Common myeloid progenitor, CD34-positive (primary cell): ENCODE measurements at regions not wholly inside any gene's neighbourhood (a gene's known extent, or its start where the extent isn't known, plus 50 kb on each side); places are given as distances from the start of the nearest gene placed in this dataset.

Experiments
- CTCF ChIA-PET: fragments of 350-600 bp; sonication (Branson Sonifier 250); formaldehyde crosslinking; loops from one replicate; lab custom pipeline; 2021; ENCODE audit warnings: antibody characterized with exemption; lab: Charles Lee
- POLR2A ChIA-PET: fragments of 350-600 bp; sonication (Branson Sonifier 250); formaldehyde crosslinking; loops from one replicate; lab custom pipeline; 2021; ENCODE audit warnings: antibody characterized with exemption; lab: Charles Lee
- DNase-seq, 3 donors: peaks; one replicate each; pipeline versions ENCODE4 v3.0.0 to v3.0.0-alpha.2; 2013
- H3K27ac ChIP-seq, 2 experiments: 1 replicate in 1 of 2; 2 replicates in 1 of 2; pipeline ENCODE4 v1.7.0; 2013; ENCODE audit warnings: inconsistent platforms in 2 of 2, low read length in 2 of 2, mild to moderate bottlenecking in 2 of 2, low read depth in 1 of 2, moderate library complexity in 1 of 2; ENCODE audit not compliant: severe bottlenecking in 2 of 2, insufficient read depth in 1 of 2, poor library complexity in 1 of 2
- H3K27me3 ChIP-seq, 5 experiments: replicated peaks in 2 of 5; 1 replicate in 3 of 5; 2 replicates in 2 of 5; pipeline versions ENCODE4 v1.6.1 to v1.7.0; 2013; ENCODE audit warnings: low read length in 4 of 5, mild to moderate bottlenecking in 2 of 5, moderate library complexity in 2 of 5, inconsistent platforms in 1 of 5; ENCODE audit not compliant: insufficient read depth in 5 of 5, control insufficient read depth in 4 of 5
- H3K36me3 ChIP-seq, 4 experiments: 1 replicate in 2 of 4; 2 replicates in 2 of 4; pipeline versions ENCODE4 v1.6.1 to v1.7.0; 2013; ENCODE audit warnings: low read length in 3 of 4, control low read depth in 1 of 4, mild to moderate bottlenecking in 1 of 4; ENCODE audit not compliant: control insufficient read depth in 4 of 4, insufficient read depth in 4 of 4
- H3K4me1 ChIP-seq, 4 experiments: 1 replicate in 3 of 4; 2 replicates in 1 of 4; pipeline versions ENCODE4 v1.6.1 to v1.7.1; 2013; ENCODE audit warnings: low read length in 3 of 4, mild to moderate bottlenecking in 3 of 4, control low read depth in 1 of 4, inconsistent platforms in 1 of 4, moderate library complexity in 1 of 4; ENCODE audit not compliant: control insufficient read depth in 4 of 4, insufficient read depth in 4 of 4; ENCODE audit errors: control extremely low read depth in 1 of 4
- H3K4me3 ChIP-seq, 7 experiments: 1 replicate in 4 of 7; 2 replicates in 3 of 7; pipeline versions ENCODE4 v1.5.1 to v1.7.0; 2013; ENCODE audit warnings: mild to moderate bottlenecking in 7 of 7, low read length in 6 of 7, moderate library complexity in 6 of 7, inconsistent platforms in 2 of 7, low read depth in 2 of 7, control low read depth in 1 of 7; ENCODE audit not compliant: insufficient read depth in 4 of 7, control insufficient read depth in 1 of 7; ENCODE audit errors: extremely low read depth in 1 of 7
- H3K9me3 ChIP-seq, 5 experiments: 1 replicate in 4 of 5; 2 replicates in 1 of 5; pipeline versions ENCODE4 v1.6.1 to v1.7.1; 2013; ENCODE audit warnings: low read length in 4 of 5, mild to moderate bottlenecking in 2 of 5, inconsistent platforms in 1 of 5, low read depth in 1 of 5, moderate library complexity in 1 of 5; ENCODE audit not compliant: control insufficient read depth in 4 of 5, insufficient read depth in 2 of 5; ENCODE audit errors: control extremely low read depth in 1 of 5
- WGBS: methylation state at CpG from one replicate; pipeline ENCODE4 v1.1.5; 2013; ENCODE audit not compliant: insufficient coverage; 5-methylcytosine and 5-hydroxymethylcytosine counted together

DNA sequence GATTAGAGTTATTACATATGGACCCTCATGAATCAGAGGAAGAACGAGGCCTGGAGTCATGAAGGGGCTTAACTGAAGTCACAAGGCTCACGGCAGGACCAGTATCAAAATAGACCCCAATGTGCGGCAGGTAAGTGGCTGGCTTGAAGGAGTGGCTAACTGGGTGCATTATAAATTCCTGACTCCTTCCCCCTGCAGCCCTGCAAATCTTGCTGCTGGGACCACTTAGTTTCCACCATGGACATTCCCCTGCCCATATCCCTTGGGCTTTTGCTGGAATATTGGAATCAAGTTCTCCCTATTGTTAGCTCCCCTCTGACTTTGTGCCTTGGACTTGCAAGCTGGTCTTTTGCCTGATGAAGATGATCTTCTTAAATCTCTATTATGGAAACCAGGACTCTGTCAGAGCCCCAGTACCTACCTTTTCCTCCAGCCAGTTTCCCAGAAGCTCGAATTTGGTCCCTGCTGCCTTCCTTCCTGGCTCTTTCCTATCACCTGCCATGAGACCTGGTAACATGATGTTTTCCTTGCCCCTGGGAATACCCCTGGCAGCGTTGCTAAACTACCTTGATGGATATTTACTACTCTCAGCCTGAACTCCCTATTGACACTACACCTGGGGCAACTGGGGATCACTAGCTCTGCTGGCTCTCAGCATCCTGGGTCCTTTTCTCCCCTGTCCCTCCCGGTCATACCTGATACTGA lies 156.0 kb upstream of the JUN start:
- ChIA-PET CTCF (interaction anchor here (1.1 to 2.0 kb wide), 4 partner anchors 10 to 36 kb away, joined by 3 to 6 read pairs (median 4); no protein-coding TSS in a partner anchor), POLR2A (no interaction called here)

DNA sequence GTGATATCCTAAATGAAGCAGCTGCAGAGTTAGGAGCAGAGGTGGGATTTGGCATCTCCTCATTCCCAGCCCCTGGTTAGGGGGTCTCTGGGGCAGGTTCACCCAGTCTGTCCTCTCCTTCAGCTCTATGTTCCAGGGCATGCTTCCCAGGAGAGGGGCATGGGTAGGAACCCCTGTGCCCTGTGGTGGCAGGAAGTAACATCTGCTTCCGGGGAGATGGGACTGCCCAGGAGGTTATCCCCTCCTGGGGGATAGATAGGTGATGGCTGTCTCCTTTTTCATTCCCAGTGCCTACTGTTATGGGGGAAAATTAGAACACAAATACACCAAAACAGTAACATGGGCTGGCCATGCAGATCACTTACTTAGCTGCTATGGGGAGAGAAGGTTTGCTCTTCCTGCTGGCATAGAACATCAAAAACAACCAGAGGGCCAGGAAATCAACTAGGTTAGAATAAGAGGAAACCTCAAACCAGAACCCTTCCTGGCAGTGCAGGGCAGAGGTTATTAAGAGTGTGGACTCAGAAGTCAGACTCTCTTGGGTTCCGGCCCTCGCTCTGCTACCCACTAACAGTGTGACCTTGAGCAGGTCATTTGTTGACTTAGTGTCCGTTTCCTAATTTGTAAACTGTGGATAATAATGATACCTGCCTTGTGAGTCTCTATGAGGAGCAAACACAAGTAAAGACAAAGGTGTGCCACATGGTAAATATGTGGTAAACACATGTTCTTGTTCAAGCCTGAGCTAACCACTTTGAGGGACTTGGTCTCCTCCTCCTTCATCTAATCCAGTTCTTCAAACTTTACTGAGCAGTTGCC lies 157.8 kb upstream of the JUN start:
- peak; percentile 59 to 80 (median 79) for DNase-seq
- Histone ChIP-seq H3K9me3 (peaks cover 0 to 4% (median 0%) of the 10 kb centered on the region in 5 experiments), H3K27me3 (peaks cover 0 to 60% (median 50%) of the 10 kb centered on the region in 5 experiments), H3K4me3 (peak overlapping the region in 1 of 7 experiments; percentile 34), H3K27ac (no peak overlapping the region), H3K36me3 (no peaks in the 10 kb centered on the region), H3K4me1 (peaks cover 6 to 23% (median 14%) of the 10 kb centered on the region in 4 experiments)
- POLR2A ChIA-PET, result interaction anchor here (0.9 kb wide), 1 partner anchor 19 kb away, joined by 3 read pairs; no protein-coding TSS in a partner anchor
- 0% methylated on average over 3 of the region's 4 CpGs for WGBS
- CTCF ChIA-PET, result interaction anchor here (0.7 to 1.5 kb wide), 8 partner anchors 10 to 156 kb away, joined by 3 to 4 read pairs (median 3); no protein-coding TSS in a partner anchor

More for the DNA sequence above, 156.0 kb upstream of the JUN start:
- Histone ChIP-seq H3K4me3 (no peak overlapping the region), H3K9me3 (no peaks in the 10 kb centered on the region), H3K4me1 (peaks cover 6 to 23% (median 14%) of the 10 kb centered on the region in 4 experiments), H3K27ac (no peak overlapping the region), H3K27me3 (peaks cover 0 to 55% (median 49%) of the 10 kb centered on the region in 5 experiments), H3K36me3 (no peaks in the 10 kb centered on the region)
- 84% methylated on average over 6 of the region's 6 CpGs for WGBS
- no peak for DNase-seq

DNA sequence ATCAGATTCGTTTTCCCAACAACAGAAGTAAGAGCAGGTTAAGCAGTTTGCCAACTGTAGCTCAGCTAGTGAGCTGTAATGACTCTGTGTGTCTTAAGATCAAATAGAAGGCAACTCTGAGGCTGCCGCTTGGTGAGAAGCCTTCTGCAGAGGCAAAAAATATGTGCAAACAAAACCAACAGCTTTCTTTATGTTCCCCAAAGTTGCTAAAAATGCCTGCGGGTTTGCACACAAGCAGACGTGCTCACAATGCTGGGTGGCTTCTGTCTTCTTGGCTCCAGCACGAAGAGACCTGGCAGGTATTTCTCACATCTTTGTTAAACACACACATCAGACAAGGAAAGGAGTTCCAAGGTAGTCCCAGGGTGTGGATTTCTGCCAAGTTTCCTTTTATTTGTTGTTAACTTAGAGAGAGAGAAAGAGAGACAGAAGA lies 158.9 kb upstream of the JUN start:
- DNase-seq, result no peak
- 59% methylated on average over 4 of the region's 5 CpGs for WGBS
- H3K9me3 ChIP-seq, result peaks cover 0 to 4% (median 0%) of the 10 kb centered on the region in 5 experiments
- no peak overlapping the region for H3K4me3 ChIP-seq
- CTCF ChIA-PET, result interaction anchor here (0.7 to 1.3 kb wide), 2 partner anchors 23 to 42 kb away, joined by 3 to 4 read pairs; no protein-coding TSS in a partner anchor
- POLR2A ChIA-PET, result no interaction called here
- H3K36me3 ChIP-seq, result no peaks in the 10 kb centered on the region
- peaks cover 0 to 50% (median 45%) of the 10 kb centered on the region in 5 experiments for H3K27me3 ChIP-seq
- no peak overlapping the region for H3K27ac ChIP-seq
- H3K4me1 ChIP-seq, result peaks cover 6 to 23% (median 14%) of the 10 kb centered on the region in 4 experiments

DNA sequence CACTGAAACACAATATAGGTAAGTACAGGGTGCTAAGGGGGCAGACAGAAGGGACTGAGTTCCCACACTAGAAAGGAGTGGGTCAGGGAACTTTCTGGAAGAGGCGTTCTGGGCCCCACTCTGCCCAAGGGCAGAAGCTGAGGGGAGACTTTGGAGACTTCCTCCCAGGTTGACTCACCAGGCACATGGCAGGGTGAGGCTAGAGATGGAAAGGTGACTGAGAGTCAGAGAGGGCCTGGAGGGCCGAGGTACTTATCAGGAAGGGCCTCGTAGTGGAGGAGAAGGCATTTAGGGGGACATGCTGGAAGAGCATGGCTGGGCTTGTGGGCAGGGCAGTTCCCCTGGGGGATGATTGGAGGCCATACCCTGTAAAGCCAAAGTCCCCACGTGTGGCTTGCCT lies 159.9 kb upstream of the JUN start:
- Histone ChIP-seq H3K4me1 (peaks cover 6 to 23% (median 14%) of the 10 kb centered on the region in 4 experiments), H3K27ac (no peak overlapping the region), H3K27me3 (peaks cover 0 to 42% (median 40%) of the 10 kb centered on the region in 5 experiments), H3K4me3 (no peak overlapping the region), H3K9me3 (peaks cover 0 to 4% (median 0%) of the 10 kb centered on the region in 5 experiments), H3K36me3 (no peaks in the 10 kb centered on the region)
- WGBS, result 88% methylated on average over 4 of the region's 4 CpGs
- CTCF ChIA-PET, result no interaction called here
- POLR2A ChIA-PET, result no interaction called here
- no peak for DNase-seq

DNA sequence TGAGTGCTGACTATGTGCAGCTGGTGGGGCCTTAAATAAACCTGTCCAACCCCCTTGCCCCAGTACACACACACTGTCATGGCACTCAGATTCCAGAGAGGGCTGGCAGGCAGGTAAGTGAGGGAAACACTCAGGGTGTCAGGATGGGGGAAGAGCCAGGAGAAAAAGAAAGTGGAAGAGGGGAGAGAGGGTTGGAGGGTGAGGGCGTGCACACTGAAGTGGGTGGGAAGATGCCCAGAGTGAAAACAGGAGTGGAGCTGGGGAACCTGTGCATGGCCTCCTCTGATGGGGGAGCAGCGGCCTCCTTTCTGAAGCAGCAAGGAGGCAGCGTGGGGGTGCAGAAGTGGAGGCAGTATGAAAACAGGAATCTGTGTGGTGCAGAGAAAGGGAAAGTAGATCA lies 160.6 kb upstream of the JUN start:
- Histone ChIP-seq H3K27me3 (peaks cover 0 to 40% (median 34%) of the 10 kb centered on the region in 5 experiments), H3K4me1 (peaks cover 6 to 23% (median 14%) of the 10 kb centered on the region in 4 experiments), H3K27ac (no peak overlapping the region), H3K4me3 (no peak overlapping the region), H3K9me3 (peaks cover 0 to 4% (median 0%) of the 10 kb centered on the region in 5 experiments), H3K36me3 (no peaks in the 10 kb centered on the region)
- DNase-seq, result no peak
- ChIA-PET POLR2A (no interaction called here), CTCF (no interaction called here)
- WGBS, result 95% methylated on average over 2 of the region's 3 CpGs

DNA sequence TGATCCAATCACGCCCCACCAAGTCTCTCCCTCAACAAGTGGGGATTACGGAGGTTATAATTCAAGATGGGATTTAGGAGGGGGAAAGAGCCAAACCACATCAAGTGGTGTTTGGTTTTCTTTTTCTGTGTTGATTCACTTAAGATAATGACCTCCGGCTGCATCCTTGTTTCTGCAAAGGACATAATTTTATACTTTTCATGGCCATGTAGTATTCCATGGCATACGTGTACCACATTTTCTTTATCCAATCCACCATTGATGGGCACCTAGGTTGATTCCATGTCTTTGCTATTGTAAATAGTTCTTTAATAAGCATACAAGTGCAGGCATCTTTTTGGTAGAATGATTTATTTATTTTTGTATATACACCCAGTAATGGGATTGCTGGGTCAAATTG lies 162.5 kb upstream of the JUN start:
- Histone ChIP-seq H3K36me3 (no peaks in the 10 kb centered on the region), H3K4me3 (no peak overlapping the region), H3K27ac (no peak overlapping the region), H3K4me1 (peaks cover 3 to 15% (median 10%) of the 10 kb centered on the region in 4 experiments), H3K9me3 (peaks cover 0 to 4% (median 0%) of the 10 kb centered on the region in 5 experiments), H3K27me3 (peaks cover 0 to 31% (median 22%) of the 10 kb centered on the region in 5 experiments)
- ChIA-PET POLR2A (no interaction called here), CTCF (no interaction called here)
- no peak for DNase-seq
- 100% methylated on average over 2 of the region's 4 CpGs for WGBS
